HFF-Myc (cell line): ENCODE measurements at regions not wholly inside any gene's neighbourhood (a gene's known extent, or its start where the extent isn't known, plus 50 kb on each side); places are given as distances from the start of the nearest gene placed in this dataset.

ENCODE experiments used
- DNase-seq: peaks from one replicate; pipeline ENCODE4 v3.0.0-alpha.2; 2011; ENCODE audit warnings: low read depth; ENCODE audit errors: extremely low read depth
- H3K4me3 ChIP-seq: replicated peaks from 2 replicates; pipeline ENCODE4 v1.5.1; 2011; ENCODE audit warnings: low read depth, mild to moderate bottlenecking, control low read depth, low read length
- CTCF ChIP-seq: IDR thresholded peaks from 2 replicates; pipeline ENCODE4 v1.5.1; 2012; ENCODE audit warnings: mild to moderate bottlenecking, low read depth, low read length, control low read depth; ENCODE audit errors: missing control alignments

GRCh38 chr13:84567848-84568247 is 685.6 kb upstream of the SLITRK1 start:
- DNase-seq: no peak
- TF ChIP-seq CTCF: no peak
- H3K4me3 ChIP-seq: no peak overlapping the region

- TF ChIP-seq CTCF: no peak
- H3K4me3 ChIP-seq: no peak overlapping the region
- no peak for DNase-seq
These were observed 684.5 kb upstream of the SLITRK1 start for GRCh38 chr13:84566780-84567179.

- no peak for TF ChIP-seq CTCF
- no peak overlapping the region for H3K4me3 ChIP-seq
- no peak for DNase-seq
These were observed 681.3 kb upstream of the SLITRK1 start for GRCh38 chr13:84563611-84564010.

- no peak overlapping the region for H3K4me3 ChIP-seq
These were observed 671.0 kb upstream of the SLITRK1 start for GRCh38 chr13:84553227-84553626.

GRCh38 chr13:84543962-84544361 is 661.7 kb upstream of the SLITRK1 start:
- TF ChIP-seq CTCF: no peak

More at GRCh38 chr13:84553227-84553626, 671.0 kb upstream of the SLITRK1 start:
- TF ChIP-seq CTCF: no peak
- no peak for DNase-seq

GRCh38 chr13:84542348-84542747 is 660.1 kb upstream of the SLITRK1 start:
- TF ChIP-seq CTCF: no peak
- no peak for DNase-seq
- no peak overlapping the region for H3K4me3 ChIP-seq

More at GRCh38 chr13:84543962-84544361, 661.7 kb upstream of the SLITRK1 start:
- H3K4me3 ChIP-seq: no peak overlapping the region
- DNase-seq: no peak

GRCh38 chr13:84536906-84537305 is 654.6 kb upstream of the SLITRK1 start:
- TF ChIP-seq CTCF: no peak

More at GRCh38 chr13:84536906-84537305, 654.6 kb upstream of the SLITRK1 start:
- H3K4me3 ChIP-seq: no peak overlapping the region
- no peak for DNase-seq
